Panc1 (cell line): ENCODE measurements at regions not wholly inside any gene's neighbourhood (a gene's known extent, or its start where the extent isn't known, plus 50 kb on each side); places are given as distances from the start of the nearest gene placed in this dataset.

Source experiments
- CTCF ChIP-seq: fragments of 450-650 bp; IDR thresholded peaks from 2 replicates; pipeline ENCODE4 v1.5.1; 2017; ENCODE audit warnings: mild to moderate bottlenecking
- TF ChIP-seq, protein P1 (sequence below), 2 experiments: IDR thresholded peaks; 2 replicates each; pipeline ENCODE4 v1.6.1; 2011 to 2012; ENCODE audit warnings: low read depth in 2 of 2, control low read depth in 1 of 2, low read length in 1 of 2, mild to moderate bottlenecking in 1 of 2, moderate library complexity in 1 of 2; ENCODE audit not compliant: insufficient read depth in 1 of 2

DNA sequence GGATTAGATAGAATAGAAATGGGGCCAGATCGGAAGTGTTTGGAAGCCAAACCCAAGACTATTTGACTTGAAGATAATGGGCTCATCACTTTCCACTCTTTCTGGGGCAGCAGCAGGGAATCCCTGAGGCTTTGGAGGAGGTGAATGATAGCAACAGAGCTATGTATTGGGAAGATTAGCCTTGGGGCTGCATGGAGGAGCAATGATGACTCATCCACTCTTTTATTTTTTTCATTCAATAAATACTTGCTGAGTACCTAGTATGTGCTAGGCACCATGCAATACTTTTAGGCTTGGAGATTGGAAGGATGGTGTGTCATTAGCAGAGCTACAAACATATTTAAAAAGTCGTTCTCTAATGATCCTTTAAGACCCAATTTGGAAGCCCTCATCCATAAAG lies 166.9 kb upstream of the FOXD3 start:
- TF ChIP-seq CTCF = no peak
- TF ChIP-seq, protein P1, sequence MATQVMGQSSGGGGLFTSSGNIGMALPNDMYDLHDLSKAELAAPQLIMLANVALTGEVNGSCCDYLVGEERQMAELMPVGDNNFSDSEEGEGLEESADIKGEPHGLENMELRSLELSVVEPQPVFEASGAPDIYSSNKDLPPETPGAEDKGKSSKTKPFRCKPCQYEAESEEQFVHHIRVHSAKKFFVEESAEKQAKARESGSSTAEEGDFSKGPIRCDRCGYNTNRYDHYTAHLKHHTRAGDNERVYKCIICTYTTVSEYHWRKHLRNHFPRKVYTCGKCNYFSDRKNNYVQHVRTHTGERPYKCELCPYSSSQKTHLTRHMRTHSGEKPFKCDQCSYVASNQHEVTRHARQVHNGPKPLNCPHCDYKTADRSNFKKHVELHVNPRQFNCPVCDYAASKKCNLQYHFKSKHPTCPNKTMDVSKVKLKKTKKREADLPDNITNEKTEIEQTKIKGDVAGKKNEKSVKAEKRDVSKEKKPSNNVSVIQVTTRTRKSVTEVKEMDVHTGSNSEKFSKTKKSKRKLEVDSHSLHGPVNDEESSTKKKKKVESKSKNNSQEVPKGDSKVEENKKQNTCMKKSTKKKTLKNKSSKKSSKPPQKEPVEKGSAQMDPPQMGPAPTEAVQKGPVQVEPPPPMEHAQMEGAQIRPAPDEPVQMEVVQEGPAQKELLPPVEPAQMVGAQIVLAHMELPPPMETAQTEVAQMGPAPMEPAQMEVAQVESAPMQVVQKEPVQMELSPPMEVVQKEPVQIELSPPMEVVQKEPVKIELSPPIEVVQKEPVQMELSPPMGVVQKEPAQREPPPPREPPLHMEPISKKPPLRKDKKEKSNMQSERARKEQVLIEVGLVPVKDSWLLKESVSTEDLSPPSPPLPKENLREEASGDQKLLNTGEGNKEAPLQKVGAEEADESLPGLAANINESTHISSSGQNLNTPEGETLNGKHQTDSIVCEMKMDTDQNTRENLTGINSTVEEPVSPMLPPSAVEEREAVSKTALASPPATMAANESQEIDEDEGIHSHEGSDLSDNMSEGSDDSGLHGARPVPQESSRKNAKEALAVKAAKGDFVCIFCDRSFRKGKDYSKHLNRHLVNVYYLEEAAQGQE (IDR thresholded peaks at IDR 0.05; ENCODE audit: insufficient read depth in 1 of 2, low read depth in 2 of 2, low read length in 1 of 2) = no peak
